H9 (cell line): ENCODE measurements at regions not wholly inside any gene's neighbourhood (a gene's known extent, or its start where the extent isn't known, plus 50 kb on each side); places are given as distances from the start of the nearest gene placed in this dataset.

Experiments
- DNase-seq: peaks from one replicate; pipeline ENCODE4 v3.0.0-alpha.2; 2017
- H2AFZ ChIP-seq: one replicate; pipeline ENCODE4 v1.6.1; 2013; ENCODE audit warnings: mild to moderate bottlenecking, low read length, control low read depth, moderate library complexity
- H2AK5ac ChIP-seq: 2 replicates; pipeline ENCODE4 v1.6.1; 2013; ENCODE audit warnings: low read length, control low read depth, mixed read lengths; ENCODE audit not compliant: insufficient read length
- H2BK120ac ChIP-seq: one replicate; pipeline ENCODE4 v1.6.1; 2013; ENCODE audit warnings: low read depth, mild to moderate bottlenecking, low read length, control low read depth, inconsistent platforms; ENCODE audit not compliant: poor library complexity, severe bottlenecking
- H2BK12ac ChIP-seq: 2 replicates; pipeline ENCODE4 v1.6.1; 2013; ENCODE audit warnings: low read length, control low read depth, mixed read lengths, low read depth; ENCODE audit not compliant: insufficient read length
- H2BK15ac ChIP-seq: 2 replicates; pipeline ENCODE4 v1.6.1; 2013; ENCODE audit warnings: low read depth, low read length, control low read depth
- H2BK20ac ChIP-seq: one replicate; pipeline ENCODE4 v1.6.1; 2013; ENCODE audit warnings: low read depth, mild to moderate bottlenecking, low read length, control low read depth, inconsistent platforms; ENCODE audit not compliant: poor library complexity, severe bottlenecking
- H2BK5ac ChIP-seq: 2 replicates; pipeline ENCODE4 v1.6.1; 2013; ENCODE audit warnings: low read length, control low read depth, mixed read lengths; ENCODE audit not compliant: insufficient read length
- H3K14ac ChIP-seq: 2 replicates; pipeline ENCODE4 v1.6.1; 2013; ENCODE audit warnings: low read length, control low read depth; ENCODE audit not compliant: insufficient read depth
- H3K18ac ChIP-seq: 2 replicates; pipeline ENCODE4 v1.6.1; 2013; ENCODE audit warnings: low read depth, mild to moderate bottlenecking, mixed read lengths, low read length, control low read depth; ENCODE audit not compliant: insufficient read length
- H3K23ac ChIP-seq: 2 replicates; pipeline ENCODE4 v1.6.1; 2013; ENCODE audit warnings: low read length, control low read depth, mixed read lengths, low read depth; ENCODE audit not compliant: insufficient read length
- H3K23me2 ChIP-seq: 2 replicates; pipeline ENCODE4 v1.6.1; 2013; ENCODE audit warnings: low read depth, mild to moderate bottlenecking, mixed read lengths, low read length, control low read depth; ENCODE audit not compliant: insufficient read length, poor library complexity, severe bottlenecking
- H3K27ac ChIP-seq: 2 replicates; pipeline ENCODE4 v1.5.1; 2013; ENCODE audit warnings: low read length, control low read depth, mixed read lengths, low read depth; ENCODE audit not compliant: insufficient read length
- H3K27me3 ChIP-seq: 2 replicates; pipeline ENCODE4 v1.6.1; 2013; ENCODE audit warnings: low read length, control low read depth, inconsistent platforms; ENCODE audit not compliant: insufficient read depth
- H3K4ac ChIP-seq: 2 replicates; pipeline ENCODE4 v1.6.1; 2013; ENCODE audit warnings: low read depth, mild to moderate bottlenecking, control low read depth, inconsistent platforms, low read length, moderate library complexity
- H3K4me1 ChIP-seq: 2 replicates; pipeline ENCODE4 v1.6.1; 2013; ENCODE audit warnings: low read length, control low read depth, inconsistent platforms; ENCODE audit not compliant: insufficient read depth
- H3K4me2 ChIP-seq: 2 replicates; pipeline ENCODE4 v1.6.1; 2013; ENCODE audit warnings: low read length, control low read depth, mixed read lengths; ENCODE audit not compliant: insufficient read length, insufficient read depth
- H3K56ac ChIP-seq: 2 replicates; pipeline ENCODE4 v1.6.1; 2013; ENCODE audit warnings: low read depth, mild to moderate bottlenecking, mixed read lengths, low read length, control low read depth; ENCODE audit not compliant: insufficient read length
- H3K79me1 ChIP-seq: 2 replicates; pipeline ENCODE4 v1.6.1; 2013; ENCODE audit warnings: low read depth, mild to moderate bottlenecking, moderate library complexity, low read length, control low read depth, inconsistent platforms; ENCODE audit not compliant: insufficient read depth, poor library complexity, severe bottlenecking
- H3K79me2 ChIP-seq: 2 replicates; pipeline ENCODE4 v1.6.1; 2013; ENCODE audit warnings: low read length, control low read depth, inconsistent platforms; ENCODE audit not compliant: insufficient read depth
- H3K9ac ChIP-seq: 2 replicates; pipeline ENCODE4 v1.6.1; 2013; ENCODE audit warnings: low read length, control low read depth, mixed read lengths; ENCODE audit not compliant: insufficient read length; ENCODE audit errors: extremely low read depth
- H3K9me3 ChIP-seq: one replicate; pipeline ENCODE4 v1.6.1; 2013; ENCODE audit warnings: low read depth, low read length, inconsistent platforms; ENCODE audit not compliant: control insufficient read depth
- H3T11ph ChIP-seq: one replicate; pipeline ENCODE4 v1.6.1; 2013; ENCODE audit warnings: mild to moderate bottlenecking, low read length, control low read depth, inconsistent platforms
- H4K20me1 ChIP-seq: one replicate; pipeline ENCODE4 v1.6.1; 2013; ENCODE audit not compliant: control insufficient read depth, insufficient read length, insufficient read depth
- H4K5ac ChIP-seq: 2 replicates; pipeline ENCODE4 v1.6.1; 2013; ENCODE audit warnings: low read depth, mild to moderate bottlenecking, mixed read lengths, low read length, control low read depth; ENCODE audit not compliant: insufficient read length
- H4K8ac ChIP-seq: replicated peaks from 2 replicates; pipeline ENCODE4 v1.6.1; 2013; ENCODE audit warnings: low read length, control low read depth, mixed read lengths, low read depth; ENCODE audit not compliant: insufficient read length
- H4K91ac ChIP-seq: 2 replicates; pipeline ENCODE4 v1.6.1; 2013; ENCODE audit warnings: low read depth, mild to moderate bottlenecking, moderate library complexity, mixed read lengths, low read length, control low read depth; ENCODE audit not compliant: insufficient read length
- H3K27ac Mint-ChIP-seq, 3 experiments: 2 replicates in 2 of 3; 3 replicates in 1 of 3; pipeline ENCODE4 v1.8.0; 2020 to 2021; ENCODE audit warnings: mixed read lengths in 3 of 3, mild to moderate bottlenecking in 1 of 3, moderate library complexity in 1 of 3
- H3K27me3 Mint-ChIP-seq: 2 replicates; pipeline ENCODE4 v1.8.0; 2021; ENCODE audit warnings: low read depth, mild to moderate bottlenecking, moderate library complexity, mixed read lengths
- H3K36me3 Mint-ChIP-seq, 3 experiments: 2 replicates in 2 of 3; 3 replicates in 1 of 3; pipeline ENCODE4 v1.8.0; 2020 to 2021; ENCODE audit warnings: low read depth in 3 of 3, mixed read lengths in 3 of 3; ENCODE audit not compliant: insufficient read depth in 1 of 3
- H3K4me1 Mint-ChIP-seq, 2 experiments: 2 replicates each; pipeline ENCODE4 v1.8.0; 2020; ENCODE audit warnings: mixed read lengths in 2 of 2
- H3K4me3 Mint-ChIP-seq, 2 experiments: 2 replicates in 1 of 2; 3 replicates in 1 of 2; pipeline ENCODE4 v1.8.0; 2020 to 2021; ENCODE audit warnings: mild to moderate bottlenecking in 2 of 2, mixed read lengths in 2 of 2, moderate library complexity in 1 of 2
- H3K9me3 Mint-ChIP-seq, 2 experiments: 2 replicates in 1 of 2; 3 replicates in 1 of 2; pipeline ENCODE4 v1.8.0; 2020; ENCODE audit warnings: mild to moderate bottlenecking in 2 of 2, mixed read lengths in 2 of 2, moderate library complexity in 1 of 2
- CTCF ChIP-seq: fragments of 200-600 bp; sonication (generic); conservative IDR thresholded peaks from 3 replicates; pipeline ENCODE4 v1.8.0; 2021; ENCODE audit warnings: antibody characterized with exemption, mild to moderate bottlenecking

GRCh38 chr6:19395316-19395715, 441.9 kb upstream of the ID4 start:
- H2AFZ ChIP-seq = no peak overlapping the region
- no peak overlapping the region for H3K18ac ChIP-seq
- H3K9ac ChIP-seq = no peak overlapping the region
- H2BK20ac ChIP-seq = no peak overlapping the region
- no peak overlapping the region for H2AK5ac ChIP-seq
- no peak overlapping the region for H4K8ac ChIP-seq
- no peak overlapping the region for H2BK120ac ChIP-seq
- peaks cover 3% of the 10 kb centered on the region in 2 experiments; a peak in 3 of 4 replicates for H3K4me1 Mint-ChIP-seq
- no peaks in the 10 kb centered on the region for H3K36me3 Mint-ChIP-seq
- H3K14ac ChIP-seq = no peak overlapping the region
- H3K23me2 ChIP-seq = no peaks in the 10 kb centered on the region
- H2BK5ac ChIP-seq = no peak overlapping the region
- no peak overlapping the region for H3K56ac ChIP-seq
- H3K27ac ChIP-seq = no peak overlapping the region
- no peak overlapping the region for H4K5ac ChIP-seq
- H4K91ac ChIP-seq = no peak overlapping the region
- no peaks in the 10 kb centered on the region for H3K79me1 ChIP-seq
- TF ChIP-seq CTCF = no peak
- no peak overlapping the region for H3K4me2 ChIP-seq
- H3K4me3 Mint-ChIP-seq = no peak overlapping the region
- H3K23ac ChIP-seq = no peak overlapping the region
- H2BK15ac ChIP-seq = no peak overlapping the region
- H3K9me3 ChIP-seq = no peaks in the 10 kb centered on the region
- DNase-seq = no peak
- H2BK12ac ChIP-seq = no peak overlapping the region
- H3K4me1 ChIP-seq = no peaks in the 10 kb centered on the region
- no peak overlapping the region for H3T11ph ChIP-seq
- no peaks in the 10 kb centered on the region for H3K79me2 ChIP-seq
- no peaks in the 10 kb centered on the region for H3K27me3 Mint-ChIP-seq
- H3K4ac ChIP-seq = no peak overlapping the region
- H4K20me1 ChIP-seq = no peaks in the 10 kb centered on the region
- H3K27ac Mint-ChIP-seq = no peak overlapping the region
- no peaks in the 10 kb centered on the region for H3K27me3 ChIP-seq
- no peaks in the 10 kb centered on the region for H3K9me3 Mint-ChIP-seq
